22Rv1 (cell line): ENCODE measurements at regions not wholly inside any gene's neighbourhood (a gene's known extent, or its start where the extent isn't known, plus 50 kb on each side); places are given as distances from the start of the nearest gene placed in this dataset.

Experiments
- CTCF ChIP-seq: fragments of 450-650 bp; IDR thresholded peaks from 2 replicates; pipeline ENCODE4 v1.5.1; 2017; ENCODE audit warnings: mild to moderate bottlenecking
- ZFX ChIP-seq: fragments of 450-650 bp; IDR thresholded peaks from 2 replicates; pipeline ENCODE4 v1.6.1; 2017; ENCODE audit warnings: antibody characterized with exemption, borderline replicate concordance

GRCh38 chr2:58620896-58621295 is 379.8 kb upstream of the FANCL start:
- no peak for TF ChIP-seq CTCF
- no peak for TF ChIP-seq ZFX
